PC-3 (cell line): ENCODE measurements at regions not wholly inside any gene's neighbourhood (a gene's known extent, or its start where the extent isn't known, plus 50 kb on each side); places are given as distances from the start of the nearest gene placed in this dataset.

ENCODE experiments used
- ATAC-seq: fragments of 200-7000 bp; cut with Tn5 transposase; 2 replicates; pipeline ENCODE4 v1.9.1; 2020; ENCODE audit warnings: mild to moderate bottlenecking, moderate library complexity
- BruUV-seq: library from RNA; stranded (reverse); fragments of 400-500 nt; replicated peaks from 2 replicates; lab custom pipeline; 2021; lab: Mats Ljungman, UMichigan
- CTCF ChIA-PET: fragments of 300-600 bp; sonication (Branson Sonifier 250); formaldehyde crosslinking; loops from one replicate; lab custom pipeline; 2022; ENCODE audit warnings: antibody characterized with exemption; lab: Charles Lee
- POLR2A ChIA-PET: fragments of 300-600 bp; sonication (Branson Sonifier 250); formaldehyde crosslinking; loops from one replicate; lab custom pipeline; 2022; ENCODE audit warnings: antibody characterized with exemption; ENCODE audit not compliant: unreplicated experiment; lab: Charles Lee
- DNase-seq: peaks from one replicate; pipeline ENCODE4 v3.0.0-alpha.2; 2015
- H2AFZ ChIP-seq: fragments of 300-600 bp; sonication (generic); 2 replicates; pipeline ENCODE4 v1.6.0; 2016; ENCODE audit warnings: antibody characterized with exemption, low read length
- H3F3A ChIP-seq: fragments of 300-600 bp; sonication (generic); one replicate; pipeline ENCODE4 v1.6.0; 2017; ENCODE audit warnings: antibody characterized with exemption, low read length, control low read depth, mild to moderate bottlenecking; ENCODE audit not compliant: unreplicated experiment
- H3K27ac ChIP-seq: fragments of 300-600 bp; sonication (generic); 2 replicates; pipeline ENCODE4 v1.5.1; 2016; ENCODE audit warnings: mild to moderate bottlenecking, low read length
- H3K27me3 ChIP-seq: fragments of 300-600 bp; sonication (generic); 2 replicates; pipeline ENCODE4 v1.6.1; 2016; ENCODE audit warnings: low read length, mixed read lengths
- H3K36me3 ChIP-seq: fragments of 300-600 bp; sonication (generic); 2 replicates; pipeline ENCODE4 v1.6.1; 2016; ENCODE audit warnings: low read depth, mixed run types, low read length, mixed read lengths
- H3K4me1 ChIP-seq: fragments of 300-600 bp; sonication (generic); 2 replicates; pipeline ENCODE4 v1.5.1; 2016; ENCODE audit warnings: low read length; ENCODE audit not compliant: insufficient read depth
- H3K4me2 ChIP-seq: fragments of 300-600 bp; sonication (generic); 2 replicates; pipeline ENCODE4 v1.6.0; 2016; ENCODE audit warnings: low read length
- H3K4me3 ChIP-seq: fragments of 300-600 bp; sonication (generic); 2 replicates; pipeline ENCODE4 v1.5.1; 2016; ENCODE audit warnings: mild to moderate bottlenecking, low read length, mixed read lengths
- H3K79me2 ChIP-seq: fragments of 300-600 bp; sonication (generic); 2 replicates; pipeline ENCODE4 v1.6.1; 2017; ENCODE audit warnings: low read length, mixed read lengths
- H3K9ac ChIP-seq: fragments of 300-600 bp; sonication (generic); 2 replicates; pipeline ENCODE4 v1.6.0; 2016; ENCODE audit warnings: mild to moderate bottlenecking, low read length
- H3K9me2 ChIP-seq: fragments of 300-600 bp; sonication (generic); replicated peaks from 2 replicates; pipeline ENCODE4 v1.6.1; 2016; ENCODE audit warnings: mixed run types, low read length, mixed read lengths
- H3K9me3 ChIP-seq: fragments of 300-600 bp; sonication (generic); 2 replicates; pipeline ENCODE4 v1.6.1; 2016; ENCODE audit warnings: low read length, mixed read lengths
- H4K20me1 ChIP-seq: fragments of 300-600 bp; sonication (generic); 2 replicates; pipeline ENCODE4 v1.6.1; 2016; ENCODE audit warnings: low read length, mixed read lengths
- EZH2 ChIP-seq: fragments of 300-600 bp; sonication (generic); IDR thresholded peaks from one replicate; pipeline ENCODE4 v1.6.1; 2017; ENCODE audit warnings: antibody characterized with exemption, mild to moderate bottlenecking, low read length; ENCODE audit not compliant: unreplicated experiment
- EZH2phosphoT487 ChIP-seq: fragments of 300-600 bp; sonication (generic); IDR thresholded peaks from 2 replicates; pipeline ENCODE4 v1.6.1; 2018; ENCODE audit warnings: mild to moderate bottlenecking, antibody characterized with exemption, low read length, borderline replicate concordance
- intact Hi-C: fragments of 100-400 bp; cut with micrococcal nuclease; formaldehyde crosslinking; loops from 2 replicates; pipeline ENCODE4 v1.9.0; 2023
- TF ChIP-seq, protein P1 (sequence below): fragments of 300-600 bp; sonication (generic); conservative IDR thresholded peaks from 2 replicates; pipeline ENCODE4 v1.5.1; 2017; ENCODE audit warnings: antibody characterized with exemption, low read depth, mild to moderate bottlenecking, low read length

- no peaks in the 10 kb centered on the region for H3K79me2 ChIP-seq
- no peaks in the 10 kb centered on the region for H3K27me3 ChIP-seq
- no peak overlapping the region for H3K9ac ChIP-seq
- no peak overlapping the region for H2AFZ ChIP-seq
- ChIA-PET POLR2A (no interaction called here), CTCF (no interaction called here)
- DNase-seq = no peak
- no peaks in the 10 kb centered on the region for H4K20me1 ChIP-seq
- no TSS peak for BruUV-seq
- no peak overlapping the region for H3K4me3 ChIP-seq
- TF ChIP-seq EZH2 = no peak
- no peak for TF ChIP-seq EZH2phosphoT487
- TF ChIP-seq, protein P1, sequence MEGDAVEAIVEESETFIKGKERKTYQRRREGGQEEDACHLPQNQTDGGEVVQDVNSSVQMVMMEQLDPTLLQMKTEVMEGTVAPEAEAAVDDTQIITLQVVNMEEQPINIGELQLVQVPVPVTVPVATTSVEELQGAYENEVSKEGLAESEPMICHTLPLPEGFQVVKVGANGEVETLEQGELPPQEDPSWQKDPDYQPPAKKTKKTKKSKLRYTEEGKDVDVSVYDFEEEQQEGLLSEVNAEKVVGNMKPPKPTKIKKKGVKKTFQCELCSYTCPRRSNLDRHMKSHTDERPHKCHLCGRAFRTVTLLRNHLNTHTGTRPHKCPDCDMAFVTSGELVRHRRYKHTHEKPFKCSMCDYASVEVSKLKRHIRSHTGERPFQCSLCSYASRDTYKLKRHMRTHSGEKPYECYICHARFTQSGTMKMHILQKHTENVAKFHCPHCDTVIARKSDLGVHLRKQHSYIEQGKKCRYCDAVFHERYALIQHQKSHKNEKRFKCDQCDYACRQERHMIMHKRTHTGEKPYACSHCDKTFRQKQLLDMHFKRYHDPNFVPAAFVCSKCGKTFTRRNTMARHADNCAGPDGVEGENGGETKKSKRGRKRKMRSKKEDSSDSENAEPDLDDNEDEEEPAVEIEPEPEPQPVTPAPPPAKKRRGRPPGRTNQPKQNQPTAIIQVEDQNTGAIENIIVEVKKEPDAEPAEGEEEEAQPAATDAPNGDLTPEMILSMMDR = no peak
- H3F3A ChIP-seq = no peaks in the 10 kb centered on the region
- H3K4me1 ChIP-seq = no peaks in the 10 kb centered on the region
- no peak for ATAC-seq
- intact Hi-C loops = no loop called here
- H3K9me3 ChIP-seq = no peaks in the 10 kb centered on the region
- H3K4me2 ChIP-seq = no peak overlapping the region
- no peak overlapping the region for H3K27ac ChIP-seq
- no peaks in the 10 kb centered on the region for H3K9me2 ChIP-seq
- no peaks in the 10 kb centered on the region for H3K36me3 ChIP-seq
Measured at GRCh38 chrX:46341767-46342322, 203.4 kb downstream of the ZNF674 start.

DNA sequence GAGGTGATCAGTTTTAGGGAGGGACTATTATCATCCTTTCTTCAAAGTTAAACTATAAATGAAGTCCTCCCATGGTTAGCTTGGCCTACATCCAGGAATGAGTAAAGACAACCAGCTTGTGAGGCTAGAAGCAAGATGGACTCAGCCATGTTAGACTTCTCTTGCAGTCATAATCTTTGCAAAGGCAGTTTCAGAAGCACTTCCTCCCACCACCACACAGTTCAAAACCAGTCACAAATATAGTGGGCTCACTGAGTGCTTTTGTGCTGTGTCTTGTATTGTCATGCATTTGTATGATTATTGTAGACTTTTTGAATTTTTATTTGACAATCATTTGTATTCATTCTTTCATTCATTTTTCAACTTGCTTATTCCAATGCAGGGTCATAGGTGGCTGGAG is 204.5 kb downstream of the ZNF674 start:
- no peaks in the 10 kb centered on the region for H3F3A ChIP-seq
- no peaks in the 10 kb centered on the region for H3K4me1 ChIP-seq
- DNase-seq = no peak
- no peak for ATAC-seq
- H3K36me3 ChIP-seq = no peaks in the 10 kb centered on the region
- intact Hi-C loops = no loop called here
- H3K9ac ChIP-seq = no peak overlapping the region
- no TSS peak for BruUV-seq
- no peaks in the 10 kb centered on the region for H3K9me2 ChIP-seq
- ChIA-PET CTCF (no interaction called here), POLR2A (no interaction called here)
- H3K4me3 ChIP-seq = no peak overlapping the region
- H3K27me3 ChIP-seq = no peaks in the 10 kb centered on the region
- no peak overlapping the region for H3K27ac ChIP-seq
- no peak overlapping the region for H3K4me2 ChIP-seq
- H4K20me1 ChIP-seq = no peaks in the 10 kb centered on the region
- H2AFZ ChIP-seq = no peak overlapping the region
- H3K9me3 ChIP-seq = no peaks in the 10 kb centered on the region
- TF ChIP-seq EZH2 (no peak), EZH2phosphoT487 (no peak)
- TF ChIP-seq, protein P1 = no peak
- no peaks in the 10 kb centered on the region for H3K79me2 ChIP-seq

GRCh38 chrX:46333550-46333949 is 211.7 kb downstream of the ZNF674 start:
- peak overlapping the region; percentile 79 for H3K9ac ChIP-seq
- CTCF ChIA-PET = no interaction called here

More at GRCh38 chrX:46333550-46333949, 211.7 kb downstream of the ZNF674 start:
- TF ChIP-seq, protein P1 = no peak
- TF ChIP-seq EZH2phosphoT487 (no peak), EZH2 (no peak)
- BruUV-seq = no TSS peak
- intact Hi-C loops = no loop called here
- DNase-seq (peak; percentile 84), ATAC-seq (peak; percentile 87)
- Histone ChIP-seq H3K9me2 (no peaks in the 10 kb centered on the region), H3K27me3 (no peaks in the 10 kb centered on the region), H3K79me2 (peaks cover 15% of the 10 kb centered on the region), H3K27ac (peak overlapping the region; percentile 98), H3K4me3 (peak overlapping the region; percentile 32; the same call in 1 of the 2 replicates), H3K9me3 (0 out of 2 replicates have a peak, but pooled peaks cover 3% of the 10 kb centered on the region), H3K4me1 (peaks cover 25% of the 10 kb centered on the region), H4K20me1 (no peaks in the 10 kb centered on the region), H3F3A (no peaks in the 10 kb centered on the region), H3K4me2 (peak overlapping the region; percentile 67), H3K36me3 (0 out of 2 replicates have a peak, but pooled peaks cover 5% of the 10 kb centered on the region), H2AFZ (peak overlapping the region; percentile 62)
- POLR2A ChIA-PET = interaction anchor here (0.6 kb wide), 1 partner anchor 1011 kb away, joined by 4 read pairs; no protein-coding TSS in a partner anchor
